HS-27A (cell line): ENCODE measurements at regions not wholly inside any gene's neighbourhood (a gene's known extent, or its start where the extent isn't known, plus 50 kb on each side); places are given as distances from the start of the nearest gene placed in this dataset.
"Not testable (repeated sequence)": the region's sequence is repeated elsewhere in the genome, so short reads cannot be mapped to it uniquely, and the experiment has no call there.

ENCODE experiments used
- DNase-seq: peaks from one replicate; pipeline ENCODE4 v3.0.0-alpha.2; 2012; ENCODE audit warnings: low read depth, missing footprints

DNA sequence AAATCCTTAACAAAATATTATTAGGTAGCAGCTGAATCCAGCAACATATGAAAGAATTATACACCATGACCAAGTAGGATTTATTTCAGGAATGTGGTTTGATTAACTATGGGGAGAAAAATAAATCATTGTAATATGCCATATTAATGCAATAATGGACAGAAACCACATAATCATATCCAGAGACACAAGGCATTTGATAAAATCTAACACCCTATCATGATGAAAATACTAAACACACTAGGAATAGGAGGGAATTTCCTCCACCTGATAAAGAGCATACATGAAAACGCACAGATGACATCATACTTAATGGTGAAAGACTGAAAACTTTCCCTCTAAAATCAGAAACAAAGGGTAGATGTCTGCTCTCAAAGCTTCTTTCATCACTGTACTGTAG lies 238.9 kb downstream of the PHLDA1 start:
- DNase-seq = no peak

DNA sequence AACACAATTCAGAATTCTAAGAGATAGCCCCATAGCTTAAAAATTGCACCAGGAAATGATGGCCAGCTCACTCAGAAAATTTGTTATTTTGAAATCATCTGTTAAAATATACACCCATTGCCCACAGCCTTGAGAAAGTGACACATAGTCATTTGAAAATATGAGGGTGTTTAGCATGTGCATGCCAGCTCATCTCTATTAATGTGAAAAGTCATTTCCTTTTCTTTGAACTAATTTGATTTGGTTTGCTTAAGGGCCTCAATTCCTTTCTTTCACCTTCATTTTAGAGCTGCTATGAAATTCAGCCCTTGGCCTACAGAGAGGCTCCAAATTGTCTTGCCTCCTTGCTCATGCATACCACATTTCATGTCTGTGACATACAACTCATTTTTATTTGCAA lies 241.4 kb downstream of the PHLDA1 start:
- no peak for DNase-seq

DNA sequence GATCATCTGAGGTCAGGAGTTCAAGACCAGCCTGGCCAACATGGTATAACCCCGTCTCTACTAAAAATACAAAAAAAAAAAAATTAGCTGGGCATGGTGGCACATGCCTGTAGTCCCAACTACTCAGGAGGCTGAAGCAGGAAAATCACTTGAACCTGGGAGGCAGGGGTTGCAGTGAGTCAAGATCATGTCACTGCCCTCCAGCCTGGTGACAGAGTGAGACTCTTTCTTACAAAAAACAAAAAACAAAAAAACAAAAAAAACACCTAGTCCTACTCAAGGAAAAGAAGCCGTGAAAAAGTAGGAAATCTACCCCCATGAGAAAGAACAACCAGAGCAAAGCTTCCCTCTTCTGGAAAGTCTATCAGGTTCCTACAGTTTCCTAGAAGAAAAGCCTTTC lies 244.4 kb downstream of the PHLDA1 start:
- not testable (repeated sequence) for DNase-seq

- no peak for DNase-seq
Measured at GRCh38 chr12:75786070-75786469, 245.5 kb downstream of the PHLDA1 start.

GRCh38 chr12:75784591-75784990 lies 247.0 kb downstream of the PHLDA1 start:
- peak; percentile 46 for DNase-seq

- no peak for DNase-seq
Measured at GRCh38 chr12:75783093-75783877, 248.3 kb downstream of the PHLDA1 start.

GRCh38 chr12:75782069-75782581 lies 249.5 kb downstream of the PHLDA1 start:
- no peak for DNase-seq

DNA sequence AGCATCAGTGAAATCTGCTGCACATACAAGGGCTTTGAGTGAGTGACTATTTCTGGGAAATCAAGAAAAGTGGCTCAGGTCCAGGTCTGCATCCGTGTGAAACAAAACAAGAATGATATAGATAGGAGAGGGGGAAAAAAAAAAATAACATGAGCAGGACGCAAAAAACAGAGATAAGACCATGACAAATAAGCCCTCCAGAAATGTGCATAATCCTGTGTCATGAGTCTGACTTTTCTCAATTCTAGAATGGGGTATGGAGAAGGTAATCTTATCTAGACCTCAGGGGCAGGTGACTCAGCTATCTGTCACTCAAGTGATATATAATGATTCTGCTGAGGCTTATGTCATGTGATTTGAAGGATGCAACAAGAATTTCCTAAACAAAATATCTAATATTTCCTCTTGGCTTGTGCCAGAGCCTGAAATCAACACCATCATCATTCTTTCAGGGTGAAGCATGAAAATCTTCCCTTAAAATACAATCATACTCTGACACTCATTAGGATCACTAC lies 250.0 kb downstream of the PHLDA1 start:
- peak; percentile 89 for DNase-seq

- no peak for DNase-seq
Measured at GRCh38 chr12:75779891-75780496, 251.6 kb downstream of the PHLDA1 start.

- DNase-seq = no peak
Measured at GRCh38 chr12:75774261-75775052, 257.1 kb downstream of the PHLDA1 start.

GRCh38 chr12:75773377-75773776 lies 258.2 kb downstream of the PHLDA1 start:
- no peak for DNase-seq

DNA sequence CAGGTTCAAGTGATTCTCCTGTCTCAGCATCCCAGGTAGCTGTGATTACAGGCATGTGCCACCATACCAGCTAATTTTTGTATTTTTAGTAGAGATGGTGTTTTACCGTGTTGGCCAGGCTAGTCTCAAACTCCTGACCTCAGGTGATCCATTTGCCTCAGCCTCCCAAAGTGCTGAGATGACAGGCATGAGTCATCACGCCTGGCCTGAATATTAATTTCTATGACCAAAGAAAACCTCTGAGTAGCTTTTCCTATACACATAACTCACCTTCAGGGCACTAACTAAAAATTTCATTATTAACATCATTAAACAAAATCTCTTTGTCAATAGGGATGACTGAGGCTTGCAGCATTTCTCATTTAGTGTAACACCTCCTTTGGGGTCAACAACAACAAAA lies 259.6 kb upstream of the KRR1 start:
- DNase-seq = no peak

- DNase-seq = no peak
Measured at GRCh38 chr12:75767957-75768356, 256.5 kb upstream of the KRR1 start.

DNA sequence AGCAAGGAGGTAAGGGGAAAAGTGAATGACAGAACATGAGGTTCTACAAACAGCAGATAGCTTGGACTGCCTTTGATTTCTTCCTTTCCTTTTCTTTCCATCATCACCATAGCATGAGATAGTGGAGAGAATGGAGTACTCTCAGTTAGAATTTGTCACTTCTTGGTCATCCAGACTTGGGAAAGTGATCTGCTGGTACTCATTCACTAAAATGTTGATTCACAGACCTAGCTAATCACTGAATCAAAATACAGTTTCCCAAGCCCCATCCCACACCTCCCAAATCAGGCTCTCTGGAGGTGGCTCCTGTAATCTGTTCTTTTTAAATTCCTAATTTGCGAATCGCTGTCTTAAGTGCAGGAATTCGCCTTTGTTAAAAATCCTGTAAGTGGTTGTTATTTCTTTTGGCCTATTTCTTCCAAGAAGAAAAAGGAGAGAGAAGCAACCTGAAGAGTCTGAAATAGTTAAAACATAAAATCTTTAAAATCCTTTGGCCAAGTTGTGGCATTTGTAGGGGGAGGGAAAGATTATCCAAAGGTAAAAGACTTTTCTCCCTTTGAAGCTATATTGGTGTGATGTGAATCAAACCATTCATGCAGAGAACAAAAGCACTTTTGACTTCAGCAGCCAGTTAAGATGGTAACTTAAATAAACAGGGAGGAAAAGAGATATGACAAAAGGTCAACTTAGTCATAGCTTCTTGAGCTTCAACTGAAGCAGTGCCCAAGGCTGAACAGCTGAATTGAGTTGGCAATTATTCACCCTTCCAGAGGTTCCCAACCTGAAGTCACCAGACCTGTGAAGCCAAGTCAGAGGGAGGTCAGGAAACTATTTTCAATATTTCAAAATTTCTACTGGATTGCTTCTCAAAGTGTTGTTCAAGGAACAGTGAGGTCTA lies 255.1 kb upstream of the KRR1 start:
- no peak for DNase-seq

GRCh38 chr12:75765170-75766059 lies 254.0 kb upstream of the KRR1 start:
- no peak for DNase-seq

DNA sequence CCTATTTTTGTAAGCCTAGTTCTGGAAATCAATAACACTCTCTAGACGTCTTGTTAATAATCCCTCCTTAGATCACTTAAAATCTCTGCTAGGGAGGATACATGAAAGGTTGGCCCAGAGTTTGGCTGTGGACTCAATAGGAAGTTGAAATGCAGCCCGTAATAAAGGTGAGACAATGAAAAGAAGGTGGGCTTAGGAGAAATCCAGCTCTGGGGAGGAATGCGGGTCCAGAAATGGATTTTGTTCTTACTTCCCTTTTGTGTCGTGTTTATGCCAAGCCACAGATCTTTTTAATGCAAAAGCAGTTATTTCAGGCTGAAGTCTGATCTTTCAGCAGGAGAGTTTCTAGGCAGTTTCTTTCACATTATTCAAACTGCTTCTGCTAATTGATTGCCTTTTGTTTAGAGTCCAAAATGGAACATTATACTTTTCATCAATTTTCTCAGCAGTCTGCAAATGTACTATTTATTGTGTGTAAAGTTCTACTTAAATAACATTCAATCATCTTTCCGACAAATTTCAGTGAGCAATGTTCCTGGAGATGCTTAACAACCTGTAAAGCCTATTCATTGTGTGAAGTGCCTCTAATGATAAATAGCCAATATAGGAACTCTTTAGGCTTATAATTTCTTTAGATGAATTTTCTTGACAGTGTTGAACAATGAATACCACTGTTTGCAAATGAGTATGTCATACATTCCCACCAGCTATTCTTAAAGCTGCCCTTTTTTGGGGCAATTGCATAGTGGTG lies 252.9 kb upstream of the KRR1 start:
- DNase-seq = no peak

DNA sequence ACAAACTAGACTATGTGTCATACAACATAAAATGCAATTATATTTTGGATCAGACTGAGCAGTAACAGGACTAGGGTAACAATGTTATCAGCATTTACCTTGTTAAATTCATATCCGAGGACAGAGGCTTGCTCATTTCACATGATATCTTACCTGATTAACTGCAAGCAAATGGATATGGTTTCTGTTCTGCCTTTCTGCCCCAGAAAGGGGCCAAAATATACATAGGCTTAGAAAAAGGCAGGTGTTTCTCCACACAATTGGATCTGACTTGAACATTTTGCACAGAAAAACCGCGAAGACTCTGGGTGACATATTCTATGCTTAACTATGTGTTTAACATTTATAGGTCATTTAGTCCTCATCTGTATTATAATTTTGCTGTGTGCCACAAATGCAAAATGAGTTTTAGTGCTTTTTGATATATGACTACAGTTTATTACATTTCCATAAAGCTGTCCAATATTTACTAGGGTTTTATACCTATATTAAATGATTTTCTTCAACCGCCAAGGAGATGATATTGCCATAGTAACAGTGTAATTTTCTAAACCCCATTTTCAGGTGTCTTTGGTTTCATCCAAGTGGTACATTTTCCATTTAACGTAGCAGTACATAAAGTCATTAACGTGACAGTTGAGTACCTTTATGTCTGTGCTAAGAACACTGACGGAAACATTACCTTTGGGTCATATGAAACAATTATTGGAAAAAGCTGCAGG lies 249.3 kb upstream of the KRR1 start:
- no peak for DNase-seq

DNA sequence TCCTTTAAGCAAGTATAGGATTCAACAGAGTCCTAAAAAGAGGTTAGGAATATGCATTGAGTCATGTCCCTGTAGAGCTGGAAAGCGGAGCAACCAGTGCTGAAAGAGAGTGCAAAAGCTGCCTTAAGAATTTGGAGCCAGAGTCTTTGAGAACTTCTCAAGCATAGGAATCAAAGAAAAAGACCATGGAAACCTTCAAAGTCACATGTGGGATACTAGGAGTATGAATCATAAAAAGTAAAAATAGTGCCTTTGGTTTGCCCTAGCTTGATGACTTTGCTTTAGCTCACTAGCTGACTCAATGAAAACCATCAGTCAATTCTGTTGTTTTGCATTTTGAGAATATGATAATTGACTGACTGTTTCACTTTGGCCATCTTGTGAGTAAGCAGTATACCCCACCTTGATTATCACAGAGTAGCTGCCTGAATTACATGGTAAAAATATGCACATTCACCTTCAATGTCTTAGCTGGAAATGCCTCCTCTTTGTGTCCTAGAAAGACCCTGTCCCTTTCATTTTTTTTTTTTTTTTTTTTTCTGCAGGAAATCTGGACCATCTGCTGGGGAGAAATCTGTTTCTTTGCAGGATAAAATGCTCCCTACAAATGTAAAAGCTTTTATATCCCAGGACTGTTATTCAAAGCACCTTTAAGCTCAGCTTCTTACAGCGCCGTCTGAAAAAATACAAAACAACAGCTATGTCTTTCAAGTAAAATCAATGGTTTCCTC lies 248.6 kb upstream of the KRR1 start:
- DNase-seq = no peak
